ENCODE measurements at regions not wholly inside any gene's neighbourhood (a gene's known extent, or its start where the extent isn't known, plus 50 kb on each side); places are given as distances from the start of the nearest gene placed in this dataset.

DNA sequence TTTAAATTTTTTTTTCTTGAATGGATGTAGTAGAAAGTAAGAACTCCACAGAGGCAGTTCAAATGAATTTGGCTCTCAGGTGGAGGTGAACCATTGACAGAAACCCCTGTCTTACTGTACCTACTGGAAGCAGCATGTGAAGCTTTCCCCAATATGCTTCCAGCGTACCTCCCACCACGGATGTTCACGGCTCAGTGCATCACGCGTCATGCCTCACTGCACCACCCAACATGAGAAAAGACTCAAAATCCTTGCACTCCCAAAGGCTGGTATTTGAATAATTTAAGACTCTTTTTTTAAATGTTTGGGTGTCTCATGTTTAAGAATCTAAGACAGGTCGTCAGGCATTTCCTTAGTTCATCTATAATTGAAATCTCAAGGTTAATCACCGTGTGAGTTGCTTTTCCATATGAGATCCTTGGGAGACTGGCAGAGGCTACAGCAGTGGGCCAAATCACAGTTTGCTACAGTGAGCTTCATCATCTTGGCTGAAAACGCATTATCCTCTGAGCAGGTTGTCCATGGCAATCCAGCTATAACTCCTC lies 846.4 kb downstream of the DCDC2C start:
- H4K20me1 ChIP-seq (ENCODE audit: insufficient read depth), result no peaks in the 10 kb centered on the region
- TF ChIP-seq, protein P1, sequence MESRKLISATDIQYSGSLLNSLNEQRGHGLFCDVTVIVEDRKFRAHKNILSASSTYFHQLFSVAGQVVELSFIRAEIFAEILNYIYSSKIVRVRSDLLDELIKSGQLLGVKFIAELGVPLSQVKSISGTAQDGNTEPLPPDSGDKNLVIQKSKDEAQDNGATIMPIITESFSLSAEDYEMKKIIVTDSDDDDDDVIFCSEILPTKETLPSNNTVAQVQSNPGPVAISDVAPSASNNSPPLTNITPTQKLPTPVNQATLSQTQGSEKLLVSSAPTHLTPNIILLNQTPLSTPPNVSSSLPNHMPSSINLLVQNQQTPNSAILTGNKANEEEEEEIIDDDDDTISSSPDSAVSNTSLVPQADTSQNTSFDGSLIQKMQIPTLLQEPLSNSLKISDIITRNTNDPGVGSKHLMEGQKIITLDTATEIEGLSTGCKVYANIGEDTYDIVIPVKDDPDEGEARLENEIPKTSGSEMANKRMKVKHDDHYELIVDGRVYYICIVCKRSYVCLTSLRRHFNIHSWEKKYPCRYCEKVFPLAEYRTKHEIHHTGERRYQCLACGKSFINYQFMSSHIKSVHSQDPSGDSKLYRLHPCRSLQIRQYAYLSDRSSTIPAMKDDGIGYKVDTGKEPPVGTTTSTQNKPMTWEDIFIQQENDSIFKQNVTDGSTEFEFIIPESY (IDR thresholded peaks at IDR 0.05; ENCODE audit: extremely low read depth, insufficient replicate concordance, low read length), result no peak
- TF ChIP-seq SIN3A (IDR thresholded peaks at IDR 0.05; ENCODE audit: low read depth) (no peak), SRF (IDR thresholded peaks at IDR 0.05; ENCODE audit: low read depth) (no peak), EZH2phosphoT487 (IDR thresholded peaks at IDR 0.05; ENCODE audit: borderline replicate concordance) (no peak), CBX3 (IDR thresholded peaks at IDR 0.05; ENCODE audit: low read depth) (no peak), RAD21 (IDR thresholded peaks at IDR 0.05; ENCODE audit: low read depth) (no peak), EGR1 (IDR thresholded peaks at IDR 0.05; ENCODE audit: low read depth) (no peak), POLR2A (IDR thresholded peaks at IDR 0.05; ENCODE audit: borderline replicate concordance, extremely low read depth, insufficient read depth, insufficient read length) (no peak), EZH2 (IDR thresholded peaks at IDR 0.05) (no peak), FOSL1 (IDR thresholded peaks at IDR 0.05; ENCODE audit: low read depth) (no peak), SP1 (IDR thresholded peaks at IDR 0.05; ENCODE audit: low read depth) (no peak), ATF3 (IDR thresholded peaks at IDR 0.05) (no peak), CEBPB (IDR thresholded peaks at IDR 0.05; ENCODE audit: low read depth) (no peak), POLR2AphosphoS5 (IDR thresholded peaks at IDR 0.05; ENCODE audit: low read depth, low read length) (no peak), ZNF274 (IDR thresholded peaks at IDR 0.05; ENCODE audit: low read depth, low read length) (no peak), JUND (IDR thresholded peaks at IDR 0.05) (no peak), YY1 (IDR thresholded peaks at IDR 0.05; ENCODE audit: extremely low read depth, insufficient replicate concordance, low read depth, low read length) (no peak), TCF7L2 (IDR thresholded peaks at IDR 0.05; ENCODE audit: borderline replicate concordance, extremely low read depth, insufficient read depth, insufficient read length) (no peak)
- TF ChIP-seq, protein P2, sequence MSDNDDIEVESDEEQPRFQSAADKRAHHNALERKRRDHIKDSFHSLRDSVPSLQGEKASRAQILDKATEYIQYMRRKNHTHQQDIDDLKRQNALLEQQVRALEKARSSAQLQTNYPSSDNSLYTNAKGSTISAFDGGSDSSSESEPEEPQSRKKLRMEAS (IDR thresholded peaks at IDR 0.05), result no peak
- TF ChIP-seq, protein P3, sequence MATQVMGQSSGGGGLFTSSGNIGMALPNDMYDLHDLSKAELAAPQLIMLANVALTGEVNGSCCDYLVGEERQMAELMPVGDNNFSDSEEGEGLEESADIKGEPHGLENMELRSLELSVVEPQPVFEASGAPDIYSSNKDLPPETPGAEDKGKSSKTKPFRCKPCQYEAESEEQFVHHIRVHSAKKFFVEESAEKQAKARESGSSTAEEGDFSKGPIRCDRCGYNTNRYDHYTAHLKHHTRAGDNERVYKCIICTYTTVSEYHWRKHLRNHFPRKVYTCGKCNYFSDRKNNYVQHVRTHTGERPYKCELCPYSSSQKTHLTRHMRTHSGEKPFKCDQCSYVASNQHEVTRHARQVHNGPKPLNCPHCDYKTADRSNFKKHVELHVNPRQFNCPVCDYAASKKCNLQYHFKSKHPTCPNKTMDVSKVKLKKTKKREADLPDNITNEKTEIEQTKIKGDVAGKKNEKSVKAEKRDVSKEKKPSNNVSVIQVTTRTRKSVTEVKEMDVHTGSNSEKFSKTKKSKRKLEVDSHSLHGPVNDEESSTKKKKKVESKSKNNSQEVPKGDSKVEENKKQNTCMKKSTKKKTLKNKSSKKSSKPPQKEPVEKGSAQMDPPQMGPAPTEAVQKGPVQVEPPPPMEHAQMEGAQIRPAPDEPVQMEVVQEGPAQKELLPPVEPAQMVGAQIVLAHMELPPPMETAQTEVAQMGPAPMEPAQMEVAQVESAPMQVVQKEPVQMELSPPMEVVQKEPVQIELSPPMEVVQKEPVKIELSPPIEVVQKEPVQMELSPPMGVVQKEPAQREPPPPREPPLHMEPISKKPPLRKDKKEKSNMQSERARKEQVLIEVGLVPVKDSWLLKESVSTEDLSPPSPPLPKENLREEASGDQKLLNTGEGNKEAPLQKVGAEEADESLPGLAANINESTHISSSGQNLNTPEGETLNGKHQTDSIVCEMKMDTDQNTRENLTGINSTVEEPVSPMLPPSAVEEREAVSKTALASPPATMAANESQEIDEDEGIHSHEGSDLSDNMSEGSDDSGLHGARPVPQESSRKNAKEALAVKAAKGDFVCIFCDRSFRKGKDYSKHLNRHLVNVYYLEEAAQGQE (IDR thresholded peaks at IDR 0.05; ENCODE audit: low read depth), result no peak
- BruUV-seq (replicated peaks), result no TSS peak
- H3K79me2 ChIP-seq (ENCODE audit: insufficient read depth, low read length), result no peaks in the 10 kb centered on the region
- ATAC-seq, result no peak
- H3K4me1 ChIP-seq (ENCODE audit: control insufficient read depth in 1 of 2, insufficient read depth in 2 of 2, low read length in 2 of 2), result no peaks in the 10 kb centered on the region
- H2AFZ ChIP-seq (ENCODE audit: low read depth, low read length, poor library complexity, severe bottlenecking), result no peak overlapping the region
- H3K27me3 ChIP-seq (ENCODE audit: insufficient read depth, low read length), result no peaks in the 10 kb centered on the region
- RAD21 ChIA-PET (ENCODE audit: low non-redundant PET in 1 of 2, low total read pairs in 2 of 2, uncharacterized antibody in 2 of 2, unreplicated experiment in 2 of 2), result no interaction called here
- intact Hi-C loops (cut with micrococcal nuclease), result no loop called here
- no peak overlapping the region for H3K9ac ChIP-seq (ENCODE audit: low read length)
- no peak overlapping the region for H3K4me3 ChIP-seq (replicated peaks in 1 of 2; ENCODE audit: low read depth in 1 of 2, low read length in 2 of 2)
- H3K4me2 ChIP-seq (ENCODE audit: low read length), result no peak overlapping the region
- no peak overlapping the region for H3K27ac ChIP-seq (ENCODE audit: low read depth, low read length)
- POLR2A ChIA-PET, result no interaction called here
- no peaks in the 10 kb centered on the region for H3K9me2 ChIP-seq (ENCODE audit: insufficient read depth)
- H3K36me3 ChIP-seq (ENCODE audit: control insufficient read depth in 1 of 2, insufficient read depth in 2 of 2, low read length in 2 of 2), result no peaks in the 10 kb centered on the region
- CTCF ChIA-PET, result no interaction called here
- peaks cover 7 to 30% of the 10 kb centered on the region in 2 experiments; a peak in 2 of 4 replicates for H3K9me3 ChIP-seq (ENCODE audit: control insufficient read depth in 1 of 2, insufficient read depth in 1 of 2, low read depth in 1 of 2, low read length in 2 of 2)
- DNase-seq (ENCODE audit: low read depth, low spot score), result no peak
